Suprapubic skin (tissue), 4 donors: ENCODE measurements at regions not wholly inside any gene's neighbourhood (a gene's known extent, or its start where the extent isn't known, plus 50 kb on each side); places are given as distances from the start of the nearest gene placed in this dataset.

Experiments used
- DNase-seq, 2 donors: peaks; one replicate each; pipeline ENCODE4 v3.0.0-alpha.2; 2019; ENCODE audit warnings: low spot score in 2 of 2
- H3K27ac ChIP-seq: fragments of 200-600 bp; sonication (generic); one replicate; pipeline ENCODE4 v1.5.1; 2019
- H3K27me3 ChIP-seq: fragments of 200-600 bp; sonication (generic); one replicate; pipeline ENCODE4 v1.5.1; 2019
- H3K36me3 ChIP-seq: fragments of 200-600 bp; sonication (generic); one replicate; pipeline ENCODE4 v1.5.1; 2019
- H3K4me1 ChIP-seq: fragments of 200-600 bp; sonication (generic); one replicate; pipeline ENCODE4 v1.5.1; 2019
- H3K4me3 ChIP-seq: fragments of 200-600 bp; sonication (generic); one replicate; pipeline ENCODE4 v1.5.1; 2019; ENCODE audit warnings: mild to moderate bottlenecking
- H3K9me3 ChIP-seq: fragments of 200-600 bp; sonication (generic); one replicate; pipeline ENCODE4 v1.5.1; 2019
- EP300 ChIP-seq: sonication (generic); formaldehyde crosslinking; IDR thresholded peaks from one replicate; pipeline ENCODE4 v1.6.1; 2017; ENCODE audit warnings: antibody characterized with exemption
- POLR2A ChIP-seq, 2 donors: fragments of 450-650 bp; IDR thresholded peaks; one replicate each; pipeline ENCODE4 v1.6.1; 2017; ENCODE audit warnings: antibody characterized with exemption in 2 of 2, mild to moderate bottlenecking in 2 of 2, moderate library complexity in 2 of 2
- POLR2AphosphoS5 ChIP-seq, 3 donors: sonication (generic); formaldehyde crosslinking; IDR thresholded peaks; one replicate each; pipeline ENCODE4 v1.6.1; 2017; ENCODE audit warnings: antibody characterized with exemption in 3 of 3
- WGBS: methylation state at CpG from one replicate; pipeline ENCODE4 v1.1.5; 2018; 5-methylcytosine and 5-hydroxymethylcytosine counted together
- TF ChIP-seq, protein P1 (sequence below), 2 donors: fragments of 200-600 bp in 1 of 2; fragments of 450-650 bp in 1 of 2; sonication (generic) in 1 of 2; IDR thresholded peaks; one replicate each; pipeline ENCODE4 v1.5.1; 2016 to 2019; ENCODE audit warnings: antibody characterized with exemption in 2 of 2, mild to moderate bottlenecking in 1 of 2, moderate library complexity in 1 of 2

DNA sequence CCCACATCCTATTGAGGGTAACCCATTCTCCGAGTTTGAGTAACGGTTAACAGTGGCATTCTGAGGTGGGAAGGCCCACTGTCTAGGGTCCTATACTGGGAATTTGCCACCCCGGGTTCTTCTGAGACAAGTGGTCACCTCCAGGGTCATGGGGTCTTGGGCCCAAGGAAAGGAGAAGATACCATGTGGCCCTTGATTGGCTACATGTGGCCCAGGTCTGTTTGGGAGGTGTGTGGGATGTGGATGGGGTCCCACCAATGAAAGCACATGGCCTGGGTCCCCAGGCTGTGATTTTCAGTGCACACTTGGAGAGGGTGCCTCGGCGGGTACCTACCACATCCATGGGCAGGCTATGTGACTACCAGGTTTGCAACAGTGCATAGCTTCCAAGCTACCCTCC is 214.4 kb downstream of the UBE3A start:
- no peaks in the 10 kb centered on the region for H3K36me3 ChIP-seq
- no peaks in the 10 kb centered on the region for H3K4me1 ChIP-seq
- peaks cover 13% of the 10 kb centered on the region for H3K9me3 ChIP-seq
- H3K27ac ChIP-seq = no peak overlapping the region
- H3K4me3 ChIP-seq = no peak overlapping the region
- 85% methylated on average over 5 of the region's 5 CpGs for WGBS
- no peak for DNase-seq
- TF ChIP-seq, protein P1, sequence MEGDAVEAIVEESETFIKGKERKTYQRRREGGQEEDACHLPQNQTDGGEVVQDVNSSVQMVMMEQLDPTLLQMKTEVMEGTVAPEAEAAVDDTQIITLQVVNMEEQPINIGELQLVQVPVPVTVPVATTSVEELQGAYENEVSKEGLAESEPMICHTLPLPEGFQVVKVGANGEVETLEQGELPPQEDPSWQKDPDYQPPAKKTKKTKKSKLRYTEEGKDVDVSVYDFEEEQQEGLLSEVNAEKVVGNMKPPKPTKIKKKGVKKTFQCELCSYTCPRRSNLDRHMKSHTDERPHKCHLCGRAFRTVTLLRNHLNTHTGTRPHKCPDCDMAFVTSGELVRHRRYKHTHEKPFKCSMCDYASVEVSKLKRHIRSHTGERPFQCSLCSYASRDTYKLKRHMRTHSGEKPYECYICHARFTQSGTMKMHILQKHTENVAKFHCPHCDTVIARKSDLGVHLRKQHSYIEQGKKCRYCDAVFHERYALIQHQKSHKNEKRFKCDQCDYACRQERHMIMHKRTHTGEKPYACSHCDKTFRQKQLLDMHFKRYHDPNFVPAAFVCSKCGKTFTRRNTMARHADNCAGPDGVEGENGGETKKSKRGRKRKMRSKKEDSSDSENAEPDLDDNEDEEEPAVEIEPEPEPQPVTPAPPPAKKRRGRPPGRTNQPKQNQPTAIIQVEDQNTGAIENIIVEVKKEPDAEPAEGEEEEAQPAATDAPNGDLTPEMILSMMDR (IDR thresholded peaks at IDR 0.05) = no peak
- TF ChIP-seq POLR2A (IDR thresholded peaks at IDR 0.05) (no peak), EP300 (no peak), POLR2AphosphoS5 (IDR thresholded peaks at IDR 0.05) (no peak)
- H3K27me3 ChIP-seq = no peaks in the 10 kb centered on the region

DNA sequence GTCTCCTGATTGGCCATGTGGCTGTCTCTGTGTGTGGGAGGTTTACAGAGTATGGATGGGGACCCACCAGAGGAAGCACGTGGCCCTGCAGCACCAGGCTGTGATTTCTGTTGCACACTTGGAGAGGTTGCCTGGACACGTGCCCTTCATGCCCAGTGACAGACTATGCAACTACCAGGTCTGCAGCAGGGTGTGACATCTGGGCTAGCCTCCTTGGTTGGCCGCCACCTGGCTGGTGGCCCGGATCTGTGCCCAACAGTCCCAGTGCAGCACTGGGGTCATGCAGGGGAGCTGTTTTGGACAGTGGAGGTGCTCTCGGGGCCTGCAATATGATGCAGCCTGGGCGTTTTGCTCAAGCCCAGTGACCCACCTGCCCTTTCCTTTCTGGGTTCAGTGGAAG is 212.5 kb downstream of the UBE3A start:
- WGBS = 93% methylated on average over 2 of the region's 6 CpGs
- Histone ChIP-seq H3K27me3 (no peaks in the 10 kb centered on the region), H3K4me1 (no peaks in the 10 kb centered on the region), H3K36me3 (no peaks in the 10 kb centered on the region), H3K9me3 (peaks cover 11% of the 10 kb centered on the region), H3K4me3 (no peak overlapping the region), H3K27ac (no peak overlapping the region)
- TF ChIP-seq, protein P1 (IDR thresholded peaks at IDR 0.05) = no peak
- no peak for DNase-seq

- H3K27me3 ChIP-seq = no peaks in the 10 kb centered on the region
- no peak for TF ChIP-seq POLR2A (IDR thresholded peaks at IDR 0.05)
- no peak overlapping the region for H3K4me3 ChIP-seq
- H3K4me1 ChIP-seq = no peaks in the 10 kb centered on the region
- no peaks in the 10 kb centered on the region for H3K36me3 ChIP-seq
- no peak for DNase-seq
- H3K27ac ChIP-seq = no peak overlapping the region
- peaks cover 14% of the 10 kb centered on the region for H3K9me3 ChIP-seq
- WGBS = no CpG with 5 or more reads among the region's 11 CpGs
These were observed 210.6 kb downstream of the UBE3A start for GRCh38 chr15:25228261-25228660.

DNA sequence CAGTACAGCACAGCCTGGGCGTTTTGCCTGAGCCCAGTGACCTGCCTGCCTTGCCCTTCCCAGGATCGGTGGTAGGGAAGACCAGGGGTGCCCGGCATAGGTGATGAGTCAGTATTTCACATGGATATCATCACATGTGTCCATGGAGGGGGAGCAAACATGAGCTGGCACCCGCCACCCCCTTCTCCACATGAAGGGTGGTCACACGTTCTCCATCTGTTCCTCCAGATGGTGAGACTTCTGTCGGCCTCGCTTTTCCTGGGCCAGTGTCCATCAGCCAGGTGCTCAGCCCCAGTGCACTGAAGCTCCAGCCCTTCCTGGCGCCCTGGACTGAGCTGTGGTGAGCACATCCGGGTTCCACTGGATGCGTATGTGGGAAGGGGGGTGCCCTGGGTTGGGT is 208.4 kb downstream of the UBE3A start:
- Histone ChIP-seq H3K9me3 (peaks cover 16% of the 10 kb centered on the region), H3K36me3 (no peaks in the 10 kb centered on the region), H3K27me3 (no peaks in the 10 kb centered on the region), H3K4me3 (no peak overlapping the region), H3K27ac (no peak overlapping the region), H3K4me1 (no peaks in the 10 kb centered on the region)
- WGBS = 82% methylated on average over 9 of the region's 10 CpGs
- no peak for DNase-seq
- no peak for TF ChIP-seq EP300
- no peak for TF ChIP-seq POLR2AphosphoS5 (IDR thresholded peaks at IDR 0.05)
- TF ChIP-seq POLR2A (IDR thresholded peaks at IDR 0.05) = no peak
- TF ChIP-seq, protein P1 (IDR thresholded peaks at IDR 0.05) = no peak

DNA sequence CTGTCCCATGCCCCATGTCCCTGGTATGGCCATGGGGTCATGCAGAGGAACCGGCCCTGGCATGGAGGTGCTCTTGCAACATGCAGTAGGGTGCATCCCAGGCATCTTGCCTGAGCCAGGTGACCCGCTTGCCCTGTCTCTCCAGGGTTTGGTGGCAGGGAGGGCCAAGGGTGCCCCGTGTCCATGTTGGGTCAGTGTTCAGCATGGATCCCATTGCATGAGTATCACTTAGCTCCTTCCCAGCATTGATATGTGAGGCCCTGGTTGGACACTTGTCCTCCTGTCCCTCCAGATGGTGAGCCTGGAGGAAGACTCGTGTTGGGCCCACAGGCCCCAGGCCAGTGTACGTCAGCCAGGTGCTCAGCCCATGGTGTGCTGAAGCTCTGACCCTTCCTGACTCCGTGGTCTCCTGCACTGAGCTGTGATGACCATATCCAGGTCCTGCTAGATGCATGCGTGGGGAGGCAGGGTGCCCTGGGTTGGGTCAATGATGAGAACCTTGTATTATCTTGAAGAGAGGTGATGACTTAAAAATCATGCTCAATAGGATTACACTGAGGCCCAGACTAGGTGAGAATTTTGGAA is 205.0 kb downstream of the UBE3A start:
- DNase-seq = no peak
- WGBS = 92% methylated on average over 4 of the region's 7 CpGs
- Histone ChIP-seq H3K27ac (no peak overlapping the region), H3K9me3 (peaks cover 22% of the 10 kb centered on the region), H3K4me1 (no peaks in the 10 kb centered on the region), H3K4me3 (no peak overlapping the region), H3K36me3 (no peaks in the 10 kb centered on the region), H3K27me3 (no peaks in the 10 kb centered on the region)
- TF ChIP-seq, protein P1 (IDR thresholded peaks at IDR 0.05) = no peak
- TF ChIP-seq POLR2AphosphoS5 (IDR thresholded peaks at IDR 0.05) (no peak), POLR2A (IDR thresholded peaks at IDR 0.05) (no peak), EP300 (no peak)

GRCh38 chr15:25234831-25235230 is 204.0 kb downstream of the UBE3A start:
- Histone ChIP-seq H3K36me3 (no peaks in the 10 kb centered on the region), H3K4me3 (no peak overlapping the region), H3K4me1 (no peaks in the 10 kb centered on the region), H3K27me3 (no peaks in the 10 kb centered on the region), H3K27ac (no peak overlapping the region), H3K9me3 (peaks cover 23% of the 10 kb centered on the region)
- 75% methylated on average over 5 of the region's 9 CpGs for WGBS
- no peak for DNase-seq
- TF ChIP-seq POLR2A (IDR thresholded peaks at IDR 0.05) = no peak
